GM10266 (cell line): ENCODE measurements at regions not wholly inside any gene's neighbourhood (a gene's known extent, or its start where the extent isn't known, plus 50 kb on each side); places are given as distances from the start of the nearest gene placed in this dataset.
"Not testable (repeated sequence)": the region's sequence is repeated elsewhere in the genome, so short reads cannot be mapped to it uniquely, and the experiment has no call there.

ENCODE experiments used
- DNase-seq: peaks from one replicate; pipeline ENCODE4 v3.0.0; 2012; ENCODE audit errors: extremely low spot score
- TF ChIP-seq, protein P1 (sequence below): IDR thresholded peaks from 2 replicates; pipeline ENCODE4 v1.5.1; 2012; ENCODE audit warnings: mild to moderate bottlenecking, low read depth; ENCODE audit not compliant: control insufficient read depth, insufficient read depth; ENCODE audit errors: missing control alignments

DNA sequence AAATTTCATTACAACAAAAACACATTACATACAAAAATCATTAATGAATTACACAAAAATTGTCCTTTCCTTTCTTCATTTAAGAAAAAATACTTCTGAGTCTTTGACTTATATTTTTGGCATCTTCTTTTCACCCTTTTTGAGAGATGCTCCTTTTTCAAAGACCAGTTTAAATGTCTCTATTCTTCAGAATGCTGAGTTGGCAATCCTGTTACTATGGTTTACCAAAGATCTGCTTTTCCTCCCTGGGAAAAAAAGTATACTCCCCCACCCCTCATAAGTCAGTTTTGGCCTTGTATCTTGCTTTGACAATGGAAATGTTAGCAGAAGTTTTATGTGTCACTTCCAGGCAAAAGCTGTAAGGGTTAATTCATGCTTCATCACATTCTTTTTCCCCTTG lies 198.4 kb upstream of the GRM3 start:
- DNase-seq, result no peak

DNA sequence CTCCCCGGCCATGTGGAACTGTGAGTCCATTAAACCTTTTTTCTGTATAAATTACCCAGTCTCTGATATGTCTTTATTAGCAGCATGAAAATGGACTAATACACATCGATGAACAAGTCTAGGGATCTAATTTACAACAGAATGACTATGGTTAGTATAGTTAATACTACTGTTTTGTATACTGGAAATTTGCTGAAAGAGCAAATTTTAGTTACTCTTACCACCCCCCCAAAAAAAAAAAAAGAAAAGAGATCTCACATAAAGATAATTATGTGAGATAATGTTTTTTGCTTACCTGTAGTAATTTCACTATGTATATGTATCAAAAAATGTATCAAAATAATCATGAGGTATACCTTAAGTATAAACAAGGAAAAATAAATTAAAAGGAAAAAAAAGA lies 199.5 kb upstream of the GRM3 start:
- TF ChIP-seq, protein P1, sequence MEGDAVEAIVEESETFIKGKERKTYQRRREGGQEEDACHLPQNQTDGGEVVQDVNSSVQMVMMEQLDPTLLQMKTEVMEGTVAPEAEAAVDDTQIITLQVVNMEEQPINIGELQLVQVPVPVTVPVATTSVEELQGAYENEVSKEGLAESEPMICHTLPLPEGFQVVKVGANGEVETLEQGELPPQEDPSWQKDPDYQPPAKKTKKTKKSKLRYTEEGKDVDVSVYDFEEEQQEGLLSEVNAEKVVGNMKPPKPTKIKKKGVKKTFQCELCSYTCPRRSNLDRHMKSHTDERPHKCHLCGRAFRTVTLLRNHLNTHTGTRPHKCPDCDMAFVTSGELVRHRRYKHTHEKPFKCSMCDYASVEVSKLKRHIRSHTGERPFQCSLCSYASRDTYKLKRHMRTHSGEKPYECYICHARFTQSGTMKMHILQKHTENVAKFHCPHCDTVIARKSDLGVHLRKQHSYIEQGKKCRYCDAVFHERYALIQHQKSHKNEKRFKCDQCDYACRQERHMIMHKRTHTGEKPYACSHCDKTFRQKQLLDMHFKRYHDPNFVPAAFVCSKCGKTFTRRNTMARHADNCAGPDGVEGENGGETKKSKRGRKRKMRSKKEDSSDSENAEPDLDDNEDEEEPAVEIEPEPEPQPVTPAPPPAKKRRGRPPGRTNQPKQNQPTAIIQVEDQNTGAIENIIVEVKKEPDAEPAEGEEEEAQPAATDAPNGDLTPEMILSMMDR, result no peak
- DNase-seq, result no peak

More for the DNA sequence above, 198.4 kb upstream of the GRM3 start:
- TF ChIP-seq, protein P1, result no peak

DNA sequence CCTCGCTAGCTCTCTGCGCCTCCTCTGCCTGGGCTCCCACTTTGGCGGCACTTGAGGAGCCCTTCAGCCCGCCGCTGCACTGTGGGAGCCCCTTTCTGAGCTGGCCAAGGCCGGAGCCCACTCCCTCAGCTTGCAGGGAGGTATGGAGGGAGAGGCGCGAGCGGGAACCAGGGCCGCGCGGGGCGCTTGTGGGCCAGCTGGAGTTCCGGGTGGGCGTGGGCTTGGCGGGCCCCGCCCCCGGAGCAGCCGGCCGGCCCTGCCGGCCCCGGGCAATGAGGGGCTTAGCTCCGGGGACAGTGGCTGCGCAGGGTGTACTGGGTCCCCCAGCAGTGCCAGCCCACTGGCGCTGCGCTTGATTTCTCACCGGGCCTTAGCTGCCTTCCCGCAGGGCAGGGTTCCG lies 203.3 kb upstream of the GRM3 start:
- not testable (repeated sequence) for DNase-seq

DNA sequence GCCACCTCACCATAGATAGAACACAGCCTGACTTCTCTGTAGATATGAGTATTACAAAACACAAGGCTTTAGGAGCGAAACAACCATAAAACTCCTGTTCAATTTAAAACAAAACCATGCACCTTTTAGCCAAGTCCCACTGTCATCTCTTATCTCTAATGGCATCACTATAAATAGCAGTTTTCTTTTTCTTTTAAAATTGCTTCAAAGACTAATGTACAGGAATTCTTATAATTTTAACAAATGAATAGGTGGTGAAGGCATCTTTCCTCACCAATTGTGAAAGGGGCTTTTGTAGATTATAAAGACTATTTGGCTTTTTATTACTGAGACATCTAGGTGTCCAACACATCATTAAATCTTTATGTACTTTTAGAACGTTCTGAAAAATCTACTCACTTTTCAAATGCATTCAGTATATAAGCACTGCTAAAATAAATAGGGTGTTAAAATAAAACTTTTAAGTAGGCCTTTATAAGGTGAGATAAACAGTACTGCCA lies 205.7 kb upstream of the GRM3 start:
- no peak for DNase-seq
- TF ChIP-seq, protein P1, result no peak

DNA sequence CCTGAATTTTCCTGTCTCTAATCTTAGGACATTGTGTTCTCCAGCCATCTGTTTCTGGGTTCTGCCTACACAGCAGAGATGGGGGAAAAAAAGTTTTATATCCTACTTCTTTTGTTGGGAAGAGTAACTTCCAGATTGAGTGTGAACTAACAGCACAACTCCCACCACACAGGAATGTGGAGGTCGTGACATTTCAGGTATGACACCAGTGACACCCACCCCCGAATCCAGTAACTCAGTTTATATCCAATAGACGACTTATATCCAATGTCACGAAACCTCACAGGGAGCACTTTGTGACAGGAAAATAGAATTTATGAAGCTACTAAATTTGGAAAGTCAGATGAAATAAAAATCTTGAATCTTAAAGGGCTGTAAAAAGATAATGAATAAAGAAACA lies 211.9 kb upstream of the GRM3 start:
- TF ChIP-seq, protein P1, result no peak
- DNase-seq, result no peak

DNA sequence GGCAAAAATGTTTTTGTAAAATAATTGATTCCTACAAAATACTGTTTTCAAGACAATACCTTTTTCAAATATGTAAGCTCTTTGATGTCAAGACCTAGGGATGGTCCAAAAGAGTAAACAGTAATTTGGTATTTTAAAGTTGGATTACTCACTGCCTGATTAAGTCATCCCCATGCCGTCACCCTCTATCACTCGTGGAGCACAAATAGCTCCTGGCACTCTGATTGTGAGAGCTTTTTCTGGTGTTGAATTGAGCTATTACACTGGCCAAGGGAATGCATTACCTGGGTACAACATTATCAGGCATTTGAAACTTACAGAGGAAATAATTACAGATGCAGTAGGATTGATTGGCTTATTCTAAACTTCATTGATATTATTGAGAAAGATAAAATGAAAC lies 231.9 kb upstream of the GRM3 start:
- no peak for DNase-seq
- TF ChIP-seq, protein P1, result no peak

DNA sequence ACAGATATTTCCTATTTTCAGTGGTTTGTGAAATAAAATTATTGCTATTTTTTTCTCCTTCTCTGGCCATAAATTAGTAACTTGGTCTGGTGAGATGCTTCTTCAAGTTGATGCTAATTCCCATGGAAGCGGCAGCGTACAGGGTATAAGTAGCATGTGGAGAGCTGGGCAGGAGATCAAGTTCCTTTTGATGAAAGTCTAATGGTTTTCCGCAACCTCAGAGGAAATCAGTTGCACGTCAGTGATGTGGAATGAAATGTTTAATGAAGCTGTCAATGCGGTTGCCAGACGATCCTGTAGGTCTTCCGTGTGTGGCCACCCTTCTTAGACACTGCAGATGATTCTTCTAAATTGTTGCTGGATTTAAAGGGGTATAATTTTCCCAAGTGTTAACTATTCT lies 236.4 kb upstream of the GRM3 start:
- TF ChIP-seq, protein P1, result no peak
- DNase-seq, result no peak

DNA sequence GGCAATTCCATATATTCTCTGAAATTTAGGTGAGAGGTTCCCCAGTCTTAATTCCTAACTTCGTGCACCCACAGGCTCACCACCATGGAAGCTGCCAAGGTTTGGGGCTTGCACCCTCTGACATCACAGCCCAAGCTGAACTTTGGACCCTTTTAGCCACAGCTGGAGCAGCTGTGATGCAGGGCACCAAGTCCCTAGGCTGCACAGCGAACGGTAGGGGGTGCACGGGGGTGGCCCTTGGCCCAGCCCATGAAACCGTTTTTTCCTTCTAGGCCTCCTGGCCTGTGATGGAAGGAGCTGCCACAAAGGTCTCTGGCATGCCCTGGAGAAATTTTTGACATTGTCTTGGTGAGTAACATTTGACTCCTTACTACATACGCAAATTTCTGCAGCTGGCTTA lies 251.9 kb upstream of the GRM3 start:
- TF ChIP-seq, protein P1, result no peak
- DNase-seq, result no peak

DNA sequence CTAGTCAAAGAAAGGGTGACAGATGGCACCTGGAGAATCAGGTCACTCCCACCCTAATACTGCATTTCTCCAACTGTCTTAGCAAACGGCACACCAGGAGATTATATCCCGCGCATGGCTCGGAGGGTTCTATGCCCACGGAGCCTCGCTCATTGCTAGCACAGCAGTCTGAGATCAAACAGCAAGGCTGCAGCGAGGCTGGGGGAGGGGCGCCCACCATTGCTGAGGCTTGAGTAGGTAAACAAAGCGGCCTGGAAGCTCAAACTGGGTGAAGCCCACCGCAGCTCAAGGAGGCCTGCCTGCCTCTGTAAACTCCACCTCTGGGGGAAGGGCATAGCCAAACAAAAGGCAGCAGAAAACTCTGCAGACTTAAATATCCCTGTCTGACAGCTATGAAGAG lies 268.1 kb upstream of the GRM3 start:
- not testable (repeated sequence) for DNase-seq
